ENCODE measurements at regions not wholly inside any gene's neighbourhood (a gene's known extent, or its start where the extent isn't known, plus 50 kb on each side); places are given as distances from the start of the nearest gene placed in this dataset.

GRCh38 chr4:75344915-75345314 is 169.3 kb downstream of the RCHY1 start:
- TF ChIP-seq TAF1 (IDR thresholded peaks at IDR 0.05; ENCODE audit: borderline replicate concordance, insufficient read depth, low read length) (no peak), POLR2AphosphoS5 (IDR thresholded peaks at IDR 0.05; ENCODE audit: low read depth, low read length) (no peak), SIN3A (IDR thresholded peaks at IDR 0.05; ENCODE audit: borderline replicate concordance, insufficient read depth, low read length) (no peak), FOXP2 (optimal IDR thresholded peaks at IDR 0.05; ENCODE audit: borderline replicate concordance, extremely low read depth, extremely low read length, insufficient read depth) (no peak)
- TF ChIP-seq, protein P1, sequence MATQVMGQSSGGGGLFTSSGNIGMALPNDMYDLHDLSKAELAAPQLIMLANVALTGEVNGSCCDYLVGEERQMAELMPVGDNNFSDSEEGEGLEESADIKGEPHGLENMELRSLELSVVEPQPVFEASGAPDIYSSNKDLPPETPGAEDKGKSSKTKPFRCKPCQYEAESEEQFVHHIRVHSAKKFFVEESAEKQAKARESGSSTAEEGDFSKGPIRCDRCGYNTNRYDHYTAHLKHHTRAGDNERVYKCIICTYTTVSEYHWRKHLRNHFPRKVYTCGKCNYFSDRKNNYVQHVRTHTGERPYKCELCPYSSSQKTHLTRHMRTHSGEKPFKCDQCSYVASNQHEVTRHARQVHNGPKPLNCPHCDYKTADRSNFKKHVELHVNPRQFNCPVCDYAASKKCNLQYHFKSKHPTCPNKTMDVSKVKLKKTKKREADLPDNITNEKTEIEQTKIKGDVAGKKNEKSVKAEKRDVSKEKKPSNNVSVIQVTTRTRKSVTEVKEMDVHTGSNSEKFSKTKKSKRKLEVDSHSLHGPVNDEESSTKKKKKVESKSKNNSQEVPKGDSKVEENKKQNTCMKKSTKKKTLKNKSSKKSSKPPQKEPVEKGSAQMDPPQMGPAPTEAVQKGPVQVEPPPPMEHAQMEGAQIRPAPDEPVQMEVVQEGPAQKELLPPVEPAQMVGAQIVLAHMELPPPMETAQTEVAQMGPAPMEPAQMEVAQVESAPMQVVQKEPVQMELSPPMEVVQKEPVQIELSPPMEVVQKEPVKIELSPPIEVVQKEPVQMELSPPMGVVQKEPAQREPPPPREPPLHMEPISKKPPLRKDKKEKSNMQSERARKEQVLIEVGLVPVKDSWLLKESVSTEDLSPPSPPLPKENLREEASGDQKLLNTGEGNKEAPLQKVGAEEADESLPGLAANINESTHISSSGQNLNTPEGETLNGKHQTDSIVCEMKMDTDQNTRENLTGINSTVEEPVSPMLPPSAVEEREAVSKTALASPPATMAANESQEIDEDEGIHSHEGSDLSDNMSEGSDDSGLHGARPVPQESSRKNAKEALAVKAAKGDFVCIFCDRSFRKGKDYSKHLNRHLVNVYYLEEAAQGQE (IDR thresholded peaks at IDR 0.05; ENCODE audit: insufficient read depth in 1 of 2, low read depth in 2 of 2, low read length in 2 of 2) = no peak

All from PFSK-1 (cell line).